Karpas-422 (cell line): ENCODE measurements at regions not wholly inside any gene's neighbourhood (a gene's known extent, or its start where the extent isn't known, plus 50 kb on each side); places are given as distances from the start of the nearest gene placed in this dataset.

Experiments
- DNase-seq: peaks from one replicate; pipeline ENCODE4 v3.0.0-alpha.2; 2015
- H2AFZ ChIP-seq: fragments of 200-600 bp; sonication (generic); 2 replicates; pipeline ENCODE4 v1.6.1; 2014; ENCODE audit warnings: antibody characterized with exemption, low read length, mixed read lengths
- H3K27ac ChIP-seq: fragments of 200-600 bp; sonication (generic); 2 replicates; pipeline ENCODE4 v1.5.1; 2014; ENCODE audit warnings: mild to moderate bottlenecking, low read length, moderate library complexity
- H3K27me3 ChIP-seq: fragments of 200-600 bp; sonication (generic); 2 replicates; pipeline ENCODE4 v1.6.1; 2014; ENCODE audit warnings: low read length, mixed read lengths
- H3K36me3 ChIP-seq: fragments of 200-600 bp; sonication (generic); 2 replicates; pipeline ENCODE4 v1.6.1; 2014; ENCODE audit warnings: low read length, mixed read lengths; ENCODE audit not compliant: insufficient read depth
- H3K4me1 ChIP-seq: fragments of 200-600 bp; sonication (generic); 2 replicates; pipeline ENCODE4 v1.6.1; 2014; ENCODE audit warnings: mild to moderate bottlenecking, low read length, mixed read lengths
- H3K4me2 ChIP-seq: fragments of 200-600 bp; sonication (generic); 2 replicates; pipeline ENCODE4 v1.6.1; 2014; ENCODE audit warnings: low read length, low read depth, mild to moderate bottlenecking; ENCODE audit not compliant: poor library complexity, severe bottlenecking
- H3K4me3 ChIP-seq: fragments of 200-600 bp; sonication (generic); 2 replicates; pipeline ENCODE4 v1.5.1; 2014; ENCODE audit warnings: mild to moderate bottlenecking, antibody characterized with exemption, low read length, mixed read lengths
- H3K79me2 ChIP-seq: fragments of 200-600 bp; sonication (generic); 2 replicates; pipeline ENCODE4 v1.6.1; 2014; ENCODE audit warnings: mild to moderate bottlenecking, low read length, mixed read lengths
- H3K9ac ChIP-seq: fragments of 200-600 bp; sonication (generic); 2 replicates; pipeline ENCODE4 v1.6.0; 2014; ENCODE audit warnings: low read length
- H3K9me2 ChIP-seq: fragments of 200-600 bp; sonication (generic), shearing (Covaris generic); replicated peaks from 2 replicates; pipeline ENCODE4 v1.6.0; 2014; ENCODE audit warnings: mild to moderate bottlenecking, low read length, moderate library complexity; ENCODE audit not compliant: insufficient read depth
- H3K9me3 ChIP-seq: fragments of 300-700, 200-600 bp; sonication (generic); 2 replicates; pipeline ENCODE4 v1.6.1; 2014; ENCODE audit warnings: low read length, mixed read lengths
- H4K20me1 ChIP-seq: fragments of 200-600 bp; sonication (generic); 2 replicates; pipeline ENCODE4 v1.6.1; 2014; ENCODE audit warnings: mild to moderate bottlenecking, antibody characterized with exemption, low read length, low read depth; ENCODE audit not compliant: insufficient read depth

DNA sequence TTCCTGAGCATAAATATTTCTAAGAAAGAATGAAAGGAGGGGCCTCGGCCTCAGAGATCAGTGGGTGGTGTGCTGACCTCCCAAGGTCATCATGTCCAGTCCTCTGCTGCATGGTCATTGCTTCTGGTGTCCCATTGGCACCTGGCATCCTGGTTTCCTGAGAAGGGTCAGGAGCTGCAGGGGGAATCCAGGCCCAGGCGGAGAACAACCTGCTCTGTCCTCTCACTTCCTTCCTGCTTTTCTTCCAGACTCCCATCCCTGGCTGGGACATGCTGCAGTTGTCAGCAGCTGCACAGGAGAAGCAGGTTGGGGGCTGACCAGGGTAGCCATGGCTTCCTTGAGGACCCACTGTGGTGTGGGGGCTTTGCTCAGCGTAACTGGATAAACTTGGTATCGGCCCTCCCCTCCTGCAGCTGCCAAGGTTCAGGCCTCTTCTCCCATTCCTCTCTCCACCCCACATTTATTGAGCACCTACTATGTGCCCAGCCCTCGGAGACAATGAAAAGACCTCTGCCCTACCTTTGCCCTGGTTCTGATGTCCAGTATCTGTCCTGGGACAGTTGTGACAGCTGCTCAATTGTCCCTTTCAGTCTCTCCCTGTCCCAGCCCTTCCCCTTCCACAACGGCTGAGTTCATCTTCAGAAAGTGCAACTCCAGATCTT, 155.2 kb downstream of the CEBPB start:
- no peaks in the 10 kb centered on the region for H3K36me3 ChIP-seq
- no peak overlapping the region for H3K27ac ChIP-seq
- no peak overlapping the region for H2AFZ ChIP-seq
- H3K27me3 ChIP-seq, result no peaks in the 10 kb centered on the region
- no peaks in the 10 kb centered on the region for H3K4me1 ChIP-seq
- peaks cover 4% of the 10 kb centered on the region; the same call in 1 of the 2 replicates for H4K20me1 ChIP-seq
- H3K9me2 ChIP-seq, result no peaks in the 10 kb centered on the region
- H3K9me3 ChIP-seq, result no peaks in the 10 kb centered on the region
- H3K79me2 ChIP-seq, result no peaks in the 10 kb centered on the region
- DNase-seq, result no peak
- H3K4me2 ChIP-seq, result no peak overlapping the region
- H3K9ac ChIP-seq, result no peak overlapping the region
- H3K4me3 ChIP-seq, result no peak overlapping the region

DNA sequence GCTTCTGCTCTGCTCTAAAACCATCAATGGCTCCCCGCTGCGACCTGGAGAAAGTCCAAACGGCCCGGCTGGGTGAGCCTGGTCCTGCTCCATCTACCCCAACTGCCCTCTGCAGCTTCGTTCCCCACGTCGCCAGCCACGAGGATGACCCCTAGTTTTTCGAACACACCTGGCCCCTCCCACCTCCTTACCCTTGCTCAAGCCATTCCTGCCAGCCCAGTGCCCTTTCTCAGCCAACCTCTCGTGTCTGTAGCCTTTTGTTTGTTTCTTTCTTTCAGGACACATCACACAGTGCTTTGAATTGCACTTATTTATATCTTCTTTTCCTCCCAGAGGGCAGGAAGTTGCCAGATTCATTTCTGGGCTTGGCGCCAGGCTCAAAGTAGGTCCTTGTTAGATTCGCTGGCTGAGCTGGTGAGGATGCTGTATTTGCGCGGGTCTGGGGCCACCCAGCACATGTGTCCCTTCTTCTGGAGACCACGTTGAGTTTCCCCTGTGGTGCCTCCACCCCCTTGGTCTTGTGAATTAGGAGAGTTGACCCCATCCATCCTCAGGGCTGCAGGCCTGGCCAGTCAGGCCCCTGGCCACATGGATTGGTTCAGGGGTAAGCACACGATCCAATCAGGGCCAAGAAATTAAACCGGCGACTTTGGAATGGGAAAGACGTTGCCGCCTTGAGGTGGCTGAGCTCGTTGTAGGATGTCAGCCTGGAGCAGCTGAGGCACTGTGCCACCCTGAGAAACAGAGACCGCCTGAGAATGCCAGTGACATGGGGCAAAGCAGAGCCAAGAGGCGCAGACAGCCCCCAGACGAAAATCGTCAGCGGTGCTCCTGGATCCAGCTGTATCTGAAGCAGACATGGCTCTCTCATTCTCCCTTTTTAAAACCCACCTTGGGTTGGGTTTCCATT, 156.0 kb downstream of the CEBPB start:
- Histone ChIP-seq H3K4me2 (no peak overlapping the region), H3K27me3 (no peaks in the 10 kb centered on the region), H3K9me3 (no peaks in the 10 kb centered on the region), H2AFZ (no peak overlapping the region), H3K9ac (no peak overlapping the region), H3K4me1 (no peaks in the 10 kb centered on the region), H3K9me2 (no peaks in the 10 kb centered on the region), H3K79me2 (no peaks in the 10 kb centered on the region), H3K36me3 (no peaks in the 10 kb centered on the region), H3K27ac (no peak overlapping the region), H3K4me3 (no peak overlapping the region), H4K20me1 (peaks cover 4% of the 10 kb centered on the region; the same call in 1 of the 2 replicates)
- no peak for DNase-seq

DNA sequence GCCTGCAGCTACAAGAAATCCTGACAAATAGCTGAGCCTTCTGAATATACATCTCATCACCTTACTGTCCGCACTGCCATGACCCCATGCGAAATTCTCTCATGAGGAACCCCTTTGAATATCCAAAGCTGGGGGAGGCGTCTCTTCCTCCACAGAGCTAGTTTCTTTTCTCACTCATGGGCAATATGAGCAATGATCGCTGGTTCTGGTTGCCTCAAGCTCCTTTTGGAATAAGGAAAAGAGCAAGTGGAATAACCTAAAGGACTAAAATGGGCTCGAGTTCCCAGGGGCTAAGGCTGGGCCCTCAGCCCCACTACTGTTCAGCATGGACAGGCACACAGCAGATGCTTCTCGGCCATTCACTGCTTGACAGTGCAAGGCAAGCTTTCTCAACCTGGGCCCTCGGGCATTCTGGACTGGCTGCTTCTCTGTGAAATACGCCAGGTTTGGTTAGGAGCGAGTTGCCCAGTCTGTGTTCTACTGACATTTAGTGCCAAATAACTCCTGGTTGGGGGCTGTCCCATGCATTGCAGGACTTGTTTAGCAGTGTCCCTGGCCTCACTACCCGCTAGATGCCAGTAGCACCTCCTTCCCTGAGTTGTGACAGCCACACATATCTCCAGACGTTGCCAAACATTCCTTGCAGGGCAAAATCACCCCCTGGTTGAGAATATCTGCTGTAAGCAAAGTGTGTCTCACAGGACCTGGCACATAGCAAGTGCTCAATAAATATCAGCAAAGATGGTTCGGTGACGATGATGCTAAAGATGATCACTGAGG, 156.8 kb downstream of the CEBPB start:
- no peak overlapping the region for H3K9ac ChIP-seq
- no peaks in the 10 kb centered on the region for H3K9me3 ChIP-seq
- H3K9me2 ChIP-seq, result no peaks in the 10 kb centered on the region
- no peaks in the 10 kb centered on the region for H3K36me3 ChIP-seq
- no peak overlapping the region for H3K4me3 ChIP-seq
- no peak overlapping the region for H3K27ac ChIP-seq
- DNase-seq, result no peak
- H3K4me2 ChIP-seq, result no peak overlapping the region
- no peaks in the 10 kb centered on the region for H3K79me2 ChIP-seq
- no peaks in the 10 kb centered on the region for H3K4me1 ChIP-seq
- peaks cover 4% of the 10 kb centered on the region; the same call in 1 of the 2 replicates for H4K20me1 ChIP-seq
- H3K27me3 ChIP-seq, result no peaks in the 10 kb centered on the region
- no peak overlapping the region for H2AFZ ChIP-seq

GRCh38 chr20:50348096-50348495, 157.5 kb downstream of the CEBPB start:
- H2AFZ ChIP-seq, result no peak overlapping the region
- H3K4me2 ChIP-seq, result no peak overlapping the region
- no peaks in the 10 kb centered on the region for H3K9me2 ChIP-seq
- peaks cover under 1% of the 10 kb centered on the region; the same call in 1 of the 2 replicates for H4K20me1 ChIP-seq
- no peak overlapping the region for H3K4me3 ChIP-seq
- H3K9me3 ChIP-seq, result no peaks in the 10 kb centered on the region
- no peaks in the 10 kb centered on the region for H3K4me1 ChIP-seq
- H3K27ac ChIP-seq, result no peak overlapping the region
- DNase-seq, result no peak
- no peaks in the 10 kb centered on the region for H3K79me2 ChIP-seq
- no peaks in the 10 kb centered on the region for H3K27me3 ChIP-seq
- H3K36me3 ChIP-seq, result no peaks in the 10 kb centered on the region
- no peak overlapping the region for H3K9ac ChIP-seq

GRCh38 chr20:50350510-50351249, 159.5 kb upstream of the PTPN1 start:
- no peaks in the 10 kb centered on the region for H3K79me2 ChIP-seq
- H3K9me2 ChIP-seq, result no peaks in the 10 kb centered on the region
- no peak overlapping the region for H3K4me3 ChIP-seq
- H4K20me1 ChIP-seq, result no peaks in the 10 kb centered on the region
- no peak for DNase-seq
- H2AFZ ChIP-seq, result no peak overlapping the region
- H3K27ac ChIP-seq, result no peak overlapping the region
- H3K9me3 ChIP-seq, result no peaks in the 10 kb centered on the region
- no peak overlapping the region for H3K4me2 ChIP-seq
- no peaks in the 10 kb centered on the region for H3K36me3 ChIP-seq
- no peaks in the 10 kb centered on the region for H3K4me1 ChIP-seq
- no peak overlapping the region for H3K9ac ChIP-seq
- H3K27me3 ChIP-seq, result no peaks in the 10 kb centered on the region

DNA sequence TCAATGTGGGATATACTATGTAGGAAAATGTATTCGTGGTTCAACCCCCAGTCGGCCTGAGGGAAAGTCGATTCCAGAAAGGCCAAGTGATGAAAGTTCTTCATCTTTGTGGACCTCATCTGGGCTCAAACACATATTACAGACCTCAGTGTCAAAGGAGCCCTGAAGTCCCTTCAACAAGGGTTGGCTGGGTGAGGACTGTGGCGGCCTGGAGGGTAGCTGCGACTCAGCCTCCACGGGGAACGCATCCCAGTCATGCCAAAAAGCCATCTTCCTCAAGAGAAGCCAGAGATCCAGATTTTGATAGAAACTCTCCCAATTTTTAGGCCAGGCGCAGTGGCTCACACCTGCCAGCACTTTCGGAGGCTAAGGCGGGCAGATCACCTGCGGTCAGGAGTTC, 158.6 kb upstream of the PTPN1 start:
- no peak overlapping the region for H3K9ac ChIP-seq

GRCh38 chr20:50353289-50353961, 156.8 kb upstream of the PTPN1 start:
- no peak overlapping the region for H3K9ac ChIP-seq
- H3K36me3 ChIP-seq, result no peaks in the 10 kb centered on the region
- H3K9me2 ChIP-seq, result no peaks in the 10 kb centered on the region
- no peaks in the 10 kb centered on the region for H4K20me1 ChIP-seq
- H3K4me1 ChIP-seq, result no peaks in the 10 kb centered on the region
- no peak for DNase-seq
- no peaks in the 10 kb centered on the region for H3K9me3 ChIP-seq
- no peak overlapping the region for H3K4me3 ChIP-seq
- H2AFZ ChIP-seq, result no peak overlapping the region
- H3K27me3 ChIP-seq, result no peaks in the 10 kb centered on the region
- H3K79me2 ChIP-seq, result no peaks in the 10 kb centered on the region
- H3K27ac ChIP-seq, result no peak overlapping the region
- H3K4me2 ChIP-seq, result no peak overlapping the region

More for the DNA sequence above, 158.6 kb upstream of the PTPN1 start:
- H3K4me1 ChIP-seq, result no peaks in the 10 kb centered on the region
- H3K9me3 ChIP-seq, result no peaks in the 10 kb centered on the region
- no peak overlapping the region for H3K4me2 ChIP-seq
- H2AFZ ChIP-seq, result no peak overlapping the region
- no peaks in the 10 kb centered on the region for H3K27me3 ChIP-seq
- H3K4me3 ChIP-seq, result no peak overlapping the region
- no peaks in the 10 kb centered on the region for H3K79me2 ChIP-seq
- DNase-seq, result no peak
- no peaks in the 10 kb centered on the region for H3K36me3 ChIP-seq
- no peaks in the 10 kb centered on the region for H3K9me2 ChIP-seq
- no peaks in the 10 kb centered on the region for H4K20me1 ChIP-seq
- no peak overlapping the region for H3K27ac ChIP-seq
